Body of pancreas (tissue), 4 donors: ENCODE measurements at regions not wholly inside any gene's neighbourhood (a gene's known extent, or its start where the extent isn't known, plus 50 kb on each side); places are given as distances from the start of the nearest gene placed in this dataset.
"Not testable (repeated sequence)": the region's sequence is repeated elsewhere in the genome, so short reads cannot be mapped to it uniquely, and the experiment has no call there.

ENCODE experiments used
- POLR2A ChIP-seq, 3 donors: fragments of 450-650 bp; IDR thresholded peaks; one replicate each; pipeline ENCODE4 v1.6.1; 2016; ENCODE audit warnings: antibody characterized with exemption in 3 of 3, mild to moderate bottlenecking in 2 of 3
- TF ChIP-seq, protein P1 (sequence below), 7 experiments: fragments of 450-650 bp in 4 of 7; fragments of 200-600 bp in 3 of 7; sonication (generic) in 3 of 7; IDR thresholded peaks; one replicate each; pipeline ENCODE4 v1.5.1; 2016 to 2019; ENCODE audit warnings: antibody characterized with exemption in 7 of 7

DNA sequence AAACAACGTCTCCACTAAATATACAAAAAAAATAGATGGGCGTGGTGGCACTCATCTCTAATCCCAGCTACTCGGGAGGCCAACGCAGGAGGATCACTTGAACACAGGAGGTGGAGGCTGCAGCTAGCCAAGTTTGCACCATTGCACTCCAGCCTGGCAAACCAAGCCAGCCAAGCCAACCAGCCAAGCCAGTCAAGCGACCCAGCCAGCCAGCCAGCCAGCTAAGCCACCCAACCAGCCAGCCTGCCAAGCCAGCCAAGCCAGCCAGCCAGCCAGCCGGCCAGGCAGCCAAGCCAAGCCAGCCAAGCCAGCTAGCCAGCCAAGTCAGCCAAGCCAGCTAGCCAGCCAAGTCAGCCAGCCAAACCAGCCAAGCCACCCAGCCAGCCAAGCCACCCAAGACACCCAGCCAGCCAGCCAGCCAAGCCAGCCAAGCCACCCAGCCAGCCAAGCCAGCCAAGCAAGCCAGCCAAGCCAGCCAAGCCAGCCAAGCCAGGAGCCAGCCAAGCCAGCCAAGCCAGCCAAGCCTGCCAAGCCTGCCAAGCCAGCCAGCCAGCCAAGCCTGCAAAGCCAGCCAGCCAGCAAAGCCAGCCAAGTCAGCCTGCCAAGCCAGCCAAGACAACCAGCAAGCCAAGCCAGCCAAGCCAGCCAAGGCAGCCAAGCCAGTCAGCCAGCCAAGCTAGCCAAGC, 342.2 kb upstream of the PLGLB2 start:
- not testable (repeated sequence) for TF ChIP-seq POLR2A (IDR thresholded peaks at IDR 0.05)
- TF ChIP-seq, protein P1, sequence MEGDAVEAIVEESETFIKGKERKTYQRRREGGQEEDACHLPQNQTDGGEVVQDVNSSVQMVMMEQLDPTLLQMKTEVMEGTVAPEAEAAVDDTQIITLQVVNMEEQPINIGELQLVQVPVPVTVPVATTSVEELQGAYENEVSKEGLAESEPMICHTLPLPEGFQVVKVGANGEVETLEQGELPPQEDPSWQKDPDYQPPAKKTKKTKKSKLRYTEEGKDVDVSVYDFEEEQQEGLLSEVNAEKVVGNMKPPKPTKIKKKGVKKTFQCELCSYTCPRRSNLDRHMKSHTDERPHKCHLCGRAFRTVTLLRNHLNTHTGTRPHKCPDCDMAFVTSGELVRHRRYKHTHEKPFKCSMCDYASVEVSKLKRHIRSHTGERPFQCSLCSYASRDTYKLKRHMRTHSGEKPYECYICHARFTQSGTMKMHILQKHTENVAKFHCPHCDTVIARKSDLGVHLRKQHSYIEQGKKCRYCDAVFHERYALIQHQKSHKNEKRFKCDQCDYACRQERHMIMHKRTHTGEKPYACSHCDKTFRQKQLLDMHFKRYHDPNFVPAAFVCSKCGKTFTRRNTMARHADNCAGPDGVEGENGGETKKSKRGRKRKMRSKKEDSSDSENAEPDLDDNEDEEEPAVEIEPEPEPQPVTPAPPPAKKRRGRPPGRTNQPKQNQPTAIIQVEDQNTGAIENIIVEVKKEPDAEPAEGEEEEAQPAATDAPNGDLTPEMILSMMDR (IDR thresholded peaks at IDR 0.05), result not testable (repeated sequence)
